ENCODE measurements at regions not wholly inside any gene's neighbourhood (a gene's known extent, or its start where the extent isn't known, plus 50 kb on each side); places are given as distances from the start of the nearest gene placed in this dataset.

DNA sequence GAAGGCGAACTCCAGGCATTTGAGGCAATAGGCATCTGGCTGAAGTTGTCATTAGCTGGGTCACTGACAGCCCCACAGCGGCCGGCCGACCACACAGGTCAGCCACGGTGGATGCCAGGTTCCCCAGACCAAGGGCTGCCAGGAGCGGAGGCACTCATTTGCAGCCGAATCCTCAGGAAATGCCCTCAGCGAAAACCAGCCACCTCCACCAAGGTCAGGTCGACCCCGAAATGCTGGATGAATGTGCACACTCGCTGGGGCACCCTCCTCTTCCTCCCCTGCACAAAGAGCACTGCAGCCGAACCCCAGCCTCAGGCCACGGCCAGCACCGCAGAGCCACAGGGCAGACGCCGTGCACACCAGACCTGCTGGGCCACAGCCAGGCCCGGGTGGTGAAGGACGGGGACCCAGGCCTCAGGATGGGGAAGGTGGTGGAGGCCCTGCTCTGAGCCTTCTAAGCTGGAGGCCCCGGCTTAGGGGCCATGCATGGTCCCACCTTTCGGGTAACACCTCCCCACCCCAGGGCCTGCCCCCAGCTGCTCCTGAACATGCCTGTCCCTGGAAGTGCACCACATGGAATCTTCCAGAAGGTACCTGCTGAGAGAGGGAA is 206.0 kb downstream of the BRD1 start:
- Mint-ChIP-seq H3K4me1 (peaks cover 0 to 6% (median 2%) of the 10 kb centered on the region in 4 donors), H3K4me3 (no peak overlapping the region), H3K36me3 (peaks cover 6% of the 10 kb centered on the region), H3K27ac (no peak overlapping the region), H3K27me3 (no peaks in the 10 kb centered on the region), H3K9me3 (no peaks in the 10 kb centered on the region)
- DNase-seq (no peak), ATAC-seq (ENCODE audit: low read depth in 2 of 2) (no peak)
- Histone ChIP-seq H3K4me1 (ENCODE audit: control insufficient read depth, insufficient read depth, low read length, poor library complexity, severe bottlenecking) (no peaks in the 10 kb centered on the region), H3K36me3 (ENCODE audit: control insufficient read depth, insufficient read depth, low read length) (no peaks in the 10 kb centered on the region), H3K27me3 (ENCODE audit: control insufficient read depth, insufficient read depth, low read length) (no peaks in the 10 kb centered on the region), H3K27ac (ENCODE audit: insufficient read depth, low read length, poor library complexity, severe bottlenecking) (no peak overlapping the region), H3K4me3 (ENCODE audit: low read depth, low read length) (no peak overlapping the region), H3K9me3 (ENCODE audit: control insufficient read depth in 2 of 2, low read length in 2 of 2) (no peaks in the 10 kb centered on the region)

GRCh38 chr22:49620666-49621065 is 207.0 kb downstream of the BRD1 start:
- H3K27ac ChIP-seq (ENCODE audit: insufficient read depth, low read length, poor library complexity, severe bottlenecking), result no peak overlapping the region
- Mint-ChIP-seq H3K36me3 (peaks cover 6% of the 10 kb centered on the region), H3K4me3 (no peak overlapping the region), H3K4me1 (peaks cover 0 to 6% (median 2%) of the 10 kb centered on the region in 4 donors), H3K27ac (no peak overlapping the region), H3K9me3 (no peaks in the 10 kb centered on the region), H3K27me3 (no peaks in the 10 kb centered on the region)
- H3K4me3 ChIP-seq (ENCODE audit: low read depth, low read length), result no peak overlapping the region
- H3K9me3 ChIP-seq (ENCODE audit: control insufficient read depth in 2 of 2, low read length in 2 of 2), result no peaks in the 10 kb centered on the region
- H3K4me1 ChIP-seq (ENCODE audit: control insufficient read depth, insufficient read depth, low read length, poor library complexity, severe bottlenecking), result no peaks in the 10 kb centered on the region
- H3K27me3 ChIP-seq (ENCODE audit: control insufficient read depth, insufficient read depth, low read length), result no peaks in the 10 kb centered on the region
- no peaks in the 10 kb centered on the region for H3K36me3 ChIP-seq (ENCODE audit: control insufficient read depth, insufficient read depth, low read length)
- DNase-seq (no peak), ATAC-seq (ENCODE audit: low read depth in 2 of 2) (no peak)

- Histone ChIP-seq H3K27ac (ENCODE audit: insufficient read depth, low read length, poor library complexity, severe bottlenecking) (no peak overlapping the region), H3K4me1 (ENCODE audit: control insufficient read depth, insufficient read depth, low read length, poor library complexity, severe bottlenecking) (no peaks in the 10 kb centered on the region), H3K27me3 (ENCODE audit: control insufficient read depth, insufficient read depth, low read length) (no peaks in the 10 kb centered on the region), H3K9me3 (ENCODE audit: control insufficient read depth in 2 of 2, low read length in 2 of 2) (no peaks in the 10 kb centered on the region), H3K4me3 (ENCODE audit: low read depth, low read length) (no peak overlapping the region), H3K36me3 (ENCODE audit: control insufficient read depth, insufficient read depth, low read length) (no peaks in the 10 kb centered on the region)
- H3K9me3 Mint-ChIP-seq, result no peaks in the 10 kb centered on the region
- DNase-seq (no peak), ATAC-seq (ENCODE audit: low read depth in 2 of 2) (no peak)
- peaks cover 0 to 6% (median under 1%) of the 10 kb centered on the region in 4 donors for H3K4me1 Mint-ChIP-seq
- no peaks in the 10 kb centered on the region for H3K27me3 Mint-ChIP-seq
- H3K27ac Mint-ChIP-seq, result no peak overlapping the region
- no peak overlapping the region for H3K4me3 Mint-ChIP-seq
- H3K36me3 Mint-ChIP-seq, result peaks cover 3% of the 10 kb centered on the region
Measured at GRCh38 chr22:49620003-49620556, 207.6 kb downstream of the BRD1 start.

DNA sequence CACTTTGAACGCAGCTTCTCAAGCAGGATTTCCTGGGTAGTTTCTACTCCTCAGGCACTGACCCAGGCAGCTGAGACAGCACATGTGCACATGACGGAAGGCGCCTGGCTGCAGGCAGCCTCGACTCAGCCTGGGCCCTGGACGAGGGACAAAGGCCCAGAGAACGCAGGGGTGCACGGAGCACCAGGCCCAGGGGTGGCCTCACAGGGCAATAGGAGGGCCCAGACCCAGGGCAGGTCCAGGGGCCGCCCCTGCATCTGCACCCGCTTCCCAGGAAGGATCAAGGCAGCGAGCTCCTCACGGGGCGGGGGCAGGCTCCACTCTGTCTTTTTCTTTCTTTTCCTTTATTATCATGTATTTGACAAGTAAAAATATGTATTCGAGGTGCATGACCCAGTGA is 208.4 kb downstream of the BRD1 start:
- Histone ChIP-seq H3K9me3 (ENCODE audit: control insufficient read depth in 2 of 2, low read length in 2 of 2) (no peaks in the 10 kb centered on the region), H3K4me1 (ENCODE audit: control insufficient read depth, insufficient read depth, low read length, poor library complexity, severe bottlenecking) (no peaks in the 10 kb centered on the region), H3K27ac (ENCODE audit: insufficient read depth, low read length, poor library complexity, severe bottlenecking) (no peak overlapping the region), H3K4me3 (ENCODE audit: low read depth, low read length) (no peak overlapping the region), H3K27me3 (ENCODE audit: control insufficient read depth, insufficient read depth, low read length) (no peaks in the 10 kb centered on the region), H3K36me3 (ENCODE audit: control insufficient read depth, insufficient read depth, low read length) (no peaks in the 10 kb centered on the region)
- Mint-ChIP-seq H3K4me3 (no peak overlapping the region), H3K27me3 (no peaks in the 10 kb centered on the region), H3K9me3 (no peaks in the 10 kb centered on the region), H3K36me3 (peaks cover 3% of the 10 kb centered on the region), H3K27ac (no peak overlapping the region), H3K4me1 (peaks cover 0 to 6% (median 0%) of the 10 kb centered on the region in 4 donors)
- ATAC-seq (ENCODE audit: low read depth in 2 of 2) (no peak), DNase-seq (no peak)

GRCh38 chr22:49618677-49618953 is 209.1 kb downstream of the BRD1 start:
- H3K4me3 ChIP-seq (ENCODE audit: low read depth, low read length), result no peak overlapping the region
- Mint-ChIP-seq H3K27me3 (no peaks in the 10 kb centered on the region), H3K27ac (peak overlapping the region in 1 of 3 donors; percentile 93), H3K4me3 (no peak overlapping the region), H3K36me3 (peaks cover 5% of the 10 kb centered on the region), H3K4me1 (peaks cover 0 to 6% (median 0%) of the 10 kb centered on the region in 4 donors), H3K9me3 (peaks cover 0 to under 1% (median 0%) of the 10 kb centered on the region in 7 donors)
- no peaks in the 10 kb centered on the region for H3K36me3 ChIP-seq (ENCODE audit: control insufficient read depth, insufficient read depth, low read length)
- no peak for DNase-seq
- no peak for ATAC-seq (ENCODE audit: low read depth in 2 of 2)
- H3K4me1 ChIP-seq (ENCODE audit: control insufficient read depth, insufficient read depth, low read length, poor library complexity, severe bottlenecking), result no peaks in the 10 kb centered on the region
- no peak overlapping the region for H3K27ac ChIP-seq (ENCODE audit: insufficient read depth, low read length, poor library complexity, severe bottlenecking)
- no peaks in the 10 kb centered on the region for H3K27me3 ChIP-seq (ENCODE audit: control insufficient read depth, insufficient read depth, low read length)
- no peaks in the 10 kb centered on the region for H3K9me3 ChIP-seq (ENCODE audit: control insufficient read depth in 2 of 2, low read length in 2 of 2)

DNA sequence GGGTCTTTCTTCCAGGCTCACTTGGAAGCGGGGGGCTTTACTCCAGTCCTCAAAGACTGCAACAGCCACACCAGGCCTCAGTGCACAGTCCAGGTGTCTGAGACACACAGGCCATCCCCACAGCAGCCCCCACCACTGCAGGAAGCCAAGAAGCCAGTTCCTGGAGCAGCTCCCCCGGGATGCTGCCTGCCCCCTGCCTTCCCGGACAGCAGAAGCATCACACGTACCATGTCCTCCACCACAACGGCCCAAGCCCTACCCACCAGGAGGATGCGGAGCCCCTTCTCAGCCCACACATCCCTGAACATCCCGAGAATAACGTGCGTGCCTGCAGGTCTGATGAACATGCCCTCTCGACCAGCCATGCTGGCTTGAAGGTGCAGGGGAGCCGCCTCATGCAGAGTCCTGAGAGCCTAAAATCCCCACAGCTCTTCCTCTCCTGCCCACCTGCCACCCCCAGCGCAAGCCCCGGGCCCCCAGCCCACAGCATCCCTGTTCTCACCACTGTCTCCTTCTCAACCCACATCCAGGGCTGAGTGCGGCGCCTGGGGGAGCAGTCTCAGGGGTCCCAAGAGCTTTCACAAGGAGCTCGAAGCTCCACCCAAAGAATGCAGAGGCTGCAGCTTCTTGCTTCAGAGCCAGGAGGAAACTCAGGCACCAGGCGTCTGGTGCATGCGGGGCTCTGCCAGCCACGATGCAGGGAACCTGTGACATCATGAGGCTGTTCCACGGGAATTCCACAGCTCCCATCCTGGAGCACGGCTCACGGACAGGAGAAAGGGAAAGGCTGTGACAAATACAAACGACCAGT is 209.6 kb downstream of the BRD1 start:
- no peaks in the 10 kb centered on the region for H3K4me1 ChIP-seq (ENCODE audit: control insufficient read depth, insufficient read depth, low read length, poor library complexity, severe bottlenecking)
- Mint-ChIP-seq H3K27ac (no peak overlapping the region), H3K4me3 (no peak overlapping the region), H3K27me3 (no peaks in the 10 kb centered on the region), H3K36me3 (peaks cover 11% of the 10 kb centered on the region), H3K9me3 (peaks cover 0 to 6% (median 0%) of the 10 kb centered on the region in 7 donors), H3K4me1 (peaks cover 0 to 6% (median 0%) of the 10 kb centered on the region in 4 donors)
- ATAC-seq (ENCODE audit: low read depth in 2 of 2) (no peak), DNase-seq (no peak)
- no peaks in the 10 kb centered on the region for H3K9me3 ChIP-seq (ENCODE audit: control insufficient read depth in 2 of 2, low read length in 2 of 2)
- H3K27ac ChIP-seq (ENCODE audit: insufficient read depth, low read length, poor library complexity, severe bottlenecking), result no peak overlapping the region
- no peaks in the 10 kb centered on the region for H3K27me3 ChIP-seq (ENCODE audit: control insufficient read depth, insufficient read depth, low read length)
- H3K4me3 ChIP-seq (ENCODE audit: low read depth, low read length), result no peak overlapping the region
- peaks cover 2% of the 10 kb centered on the region for H3K36me3 ChIP-seq (ENCODE audit: control insufficient read depth, insufficient read depth, low read length)

DNA sequence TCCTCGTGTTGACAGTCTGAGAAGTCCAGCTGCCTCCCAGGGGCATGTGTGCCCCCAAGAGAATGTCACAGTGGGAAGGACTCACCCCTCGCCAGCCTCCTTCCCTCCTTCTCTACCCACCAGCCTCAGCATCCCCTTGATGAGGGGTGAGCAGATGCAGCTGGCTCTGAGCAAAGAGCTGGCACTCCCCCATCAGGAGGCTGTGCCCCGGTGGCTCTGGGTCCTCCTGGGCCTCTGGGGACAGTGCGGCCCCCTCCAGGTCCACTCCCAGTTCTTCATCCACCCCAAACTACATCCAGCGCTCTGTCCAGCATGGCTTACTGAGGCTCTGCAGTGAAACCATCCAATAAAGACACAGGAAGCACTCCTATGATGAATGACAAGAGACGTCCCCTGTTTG is 210.4 kb downstream of the BRD1 start:
- peaks cover 0 to 11% (median 0%) of the 10 kb centered on the region in 7 donors for H3K9me3 Mint-ChIP-seq
- Histone ChIP-seq H3K27ac (ENCODE audit: insufficient read depth, low read length, poor library complexity, severe bottlenecking) (no peak overlapping the region), H3K36me3 (ENCODE audit: control insufficient read depth, insufficient read depth, low read length) (peaks cover 5% of the 10 kb centered on the region), H3K9me3 (ENCODE audit: control insufficient read depth in 2 of 2, low read length in 2 of 2) (no peaks in the 10 kb centered on the region), H3K27me3 (ENCODE audit: control insufficient read depth, insufficient read depth, low read length) (no peaks in the 10 kb centered on the region), H3K4me1 (ENCODE audit: control insufficient read depth, insufficient read depth, low read length, poor library complexity, severe bottlenecking) (no peaks in the 10 kb centered on the region), H3K4me3 (ENCODE audit: low read depth, low read length) (no peak overlapping the region)
- ATAC-seq (ENCODE audit: low read depth in 2 of 2), result no peak
- DNase-seq, result no peak
- H3K27me3 Mint-ChIP-seq, result no peaks in the 10 kb centered on the region
- peaks cover 16% of the 10 kb centered on the region for H3K36me3 Mint-ChIP-seq
- peaks cover 0 to 6% (median 0%) of the 10 kb centered on the region in 4 donors for H3K4me1 Mint-ChIP-seq
- no peak overlapping the region for H3K27ac Mint-ChIP-seq
- H3K4me3 Mint-ChIP-seq, result no peak overlapping the region
